Right ventricle myocardium inferior (tissue), 1 donor: ENCODE measurements at regions not wholly inside any gene's neighbourhood (a gene's known extent, or its start where the extent isn't known, plus 50 kb on each side); places are given as distances from the start of the nearest gene placed in this dataset.
A peak's percentile ranks its signal among the peaks of the same experiment; 100 is the strongest.
"Not testable (repeated sequence)": the region's sequence is repeated elsewhere in the genome, so short reads cannot be mapped to it uniquely, and the experiment has no call there.

Experiments
- ATAC-seq: fragments of 200-7000 bp; cut with Tn5 transposase; one replicate; pipeline ENCODE4 v1.9.1; 2020; ENCODE audit warnings: mild to moderate bottlenecking, moderate library complexity
- DNase-seq: peaks from one replicate; pipeline ENCODE4 v3.0.0; 2021; ENCODE audit errors: missing footprints
- intact Hi-C: fragments of 100-400 bp; cut with DNase I; formaldehyde crosslinking; loops from one replicate; pipeline ENCODE4 v1.11.0; 2022
- donor health status: DM: no; HTN: yes; CAD: no; lungs with severe emphysema.

DNA sequence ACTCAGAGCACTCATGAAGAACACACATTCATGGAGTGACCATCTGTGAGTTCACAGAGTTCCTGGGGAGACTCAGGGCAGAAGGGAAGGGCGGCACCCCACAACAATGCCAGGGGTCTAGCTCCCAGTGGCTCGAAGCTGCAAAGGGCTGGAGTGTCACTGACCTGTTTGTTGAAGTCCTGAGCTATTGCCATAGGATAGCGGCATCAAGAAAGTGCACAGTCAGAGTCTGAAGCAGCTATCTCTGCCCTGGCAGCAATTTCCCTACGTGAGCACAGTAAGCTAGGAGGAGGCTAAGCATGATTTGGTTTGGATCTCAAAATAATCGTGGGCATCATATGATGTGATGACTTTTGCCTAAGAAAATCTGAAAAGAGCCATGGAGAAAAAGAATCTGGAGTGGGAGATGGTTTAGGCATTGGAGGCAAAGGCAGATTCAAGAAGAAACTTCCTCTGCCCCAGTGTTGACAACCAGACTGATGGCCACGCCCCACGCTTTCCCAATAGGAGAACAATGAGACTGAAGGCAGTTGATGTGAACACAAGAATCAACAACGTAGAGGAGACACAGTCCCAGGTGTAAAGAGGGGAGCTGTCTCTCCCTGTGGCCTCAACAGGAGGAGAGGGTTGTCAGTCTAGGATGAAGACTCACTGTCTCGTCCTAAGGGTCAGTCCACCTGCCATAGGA is 100.0 kb upstream of the SLC25A33 start:
- DNase-seq (no peak), ATAC-seq (no peak)
- intact Hi-C loops: no loop called here

DNA sequence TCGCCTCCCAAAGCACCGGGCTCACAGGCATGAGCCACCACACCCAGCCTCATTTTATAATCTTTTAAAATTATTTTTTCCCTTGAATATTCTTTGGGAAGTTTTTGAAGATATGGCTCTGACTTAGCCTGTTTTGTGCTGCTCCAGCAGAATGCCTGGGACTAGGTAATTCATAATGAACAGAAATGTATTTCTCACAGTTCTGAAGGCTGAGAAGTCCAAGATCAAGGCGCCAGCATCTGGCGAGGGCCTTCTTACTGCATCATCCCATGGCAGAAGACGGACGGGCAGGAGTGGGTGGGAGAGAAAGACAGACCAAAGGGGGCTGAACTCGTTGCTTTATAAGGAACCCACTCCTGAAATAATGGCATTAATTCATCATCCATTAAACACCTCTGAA is 99.0 kb upstream of the SLC25A33 start:
- no peak for ATAC-seq
- intact Hi-C loops: loop anchor here (2.0 to 5.0 kb wide), 2 partner anchors 27 to 38 kb away; no protein-coding TSS in a partner anchor
- no peak for DNase-seq

DNA sequence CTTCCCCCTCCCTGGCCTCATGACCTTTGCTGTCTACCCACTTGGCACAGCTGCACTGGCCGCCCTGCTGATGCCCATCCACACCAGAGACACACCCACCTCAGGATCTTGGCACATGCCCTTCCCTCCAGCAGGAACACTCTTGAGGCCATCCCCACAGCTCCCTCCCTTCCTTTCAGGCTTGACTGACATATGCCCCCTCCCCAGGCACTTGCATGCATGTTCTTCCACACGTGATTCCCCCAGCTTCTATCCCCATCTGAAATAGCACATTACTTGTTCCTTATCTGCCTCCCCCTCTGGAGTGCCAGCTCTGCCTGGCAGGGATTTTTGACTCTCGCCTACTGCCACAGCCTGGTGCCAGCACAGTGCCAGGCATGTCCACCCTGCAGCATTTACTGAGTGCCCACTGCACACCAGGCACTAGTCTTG is 98.5 kb upstream of the SLC25A33 start:
- intact Hi-C loops: loop anchor here (2.0 to 5.0 kb wide), 2 partner anchors 28 to 38 kb away; no protein-coding TSS in a partner anchor
- no peak for DNase-seq

DNA sequence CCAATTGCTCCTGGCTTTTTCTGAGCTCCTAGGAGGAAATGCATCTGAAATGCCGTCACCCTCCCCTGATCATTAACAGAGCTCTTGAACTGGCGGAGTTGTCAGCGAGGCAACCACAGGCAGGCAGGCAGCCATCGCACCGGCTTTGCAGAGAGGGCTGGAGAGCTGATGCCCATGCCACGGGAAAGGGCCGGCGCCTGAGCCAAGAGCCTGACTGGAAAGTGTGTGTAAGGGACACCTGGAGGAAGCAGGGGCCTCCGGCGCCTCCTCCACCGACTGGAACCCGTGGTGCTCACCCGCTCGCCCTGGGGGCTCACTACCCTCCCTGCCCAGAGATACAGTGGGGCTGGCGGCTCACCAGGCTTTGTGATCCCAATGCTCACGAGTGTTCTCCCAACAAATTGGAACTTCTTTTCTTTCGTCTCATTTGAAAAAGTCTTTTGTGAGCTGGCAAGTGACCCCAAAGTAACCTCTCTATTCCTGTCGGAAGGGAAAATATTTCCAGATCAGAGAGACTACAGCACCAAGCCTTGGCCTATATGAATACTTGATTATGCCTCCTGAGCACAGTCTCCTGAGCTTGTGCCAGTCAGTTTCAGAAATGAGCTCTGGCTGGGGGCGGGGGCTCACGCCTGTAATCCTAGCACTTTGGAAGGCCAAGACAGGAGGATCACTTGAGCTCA is 97.7 kb upstream of the SLC25A33 start:
- ATAC-seq (peak; percentile 37), DNase-seq (peak; percentile 76)
- intact Hi-C loops: loop anchor here (2.0 to 5.0 kb wide), 2 partner anchors 29 to 39 kb away; no protein-coding TSS in a partner anchor

More for the DNA sequence above, 98.5 kb upstream of the SLC25A33 start:
- peak; percentile 78 for ATAC-seq

DNA sequence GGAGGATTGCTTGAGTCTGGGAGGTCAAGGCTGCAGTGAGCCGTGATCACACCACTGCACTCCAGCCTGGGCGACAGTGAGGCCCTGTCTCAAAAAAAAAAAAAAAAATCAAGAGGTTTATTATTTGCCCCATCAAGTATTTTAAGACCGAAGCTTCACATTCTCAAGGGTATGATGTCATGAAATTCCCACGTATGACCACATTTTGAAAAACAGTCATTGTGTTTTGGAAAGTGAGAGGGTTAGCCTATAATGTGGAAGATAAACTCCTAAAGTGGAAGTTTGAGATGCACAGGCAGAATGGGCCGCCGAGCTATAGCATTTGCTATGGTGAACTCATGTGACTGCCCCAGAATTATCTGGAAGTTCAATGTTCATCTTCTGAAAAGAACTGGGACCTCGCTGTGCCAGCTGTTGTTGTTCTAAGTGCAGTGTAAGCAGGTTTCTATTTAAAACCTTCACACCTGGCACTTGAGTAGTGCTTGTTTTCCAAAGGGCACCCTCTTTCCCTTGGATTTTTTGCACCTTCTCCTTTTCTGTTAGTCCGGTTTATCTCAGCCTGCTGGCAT is 96.9 kb upstream of the SLC25A33 start:
- intact Hi-C loops: loop anchor here (5.0 kb wide), 1 partner anchor 40 kb away; no protein-coding TSS in a partner anchor
- ATAC-seq (no peak), DNase-seq (no peak)

DNA sequence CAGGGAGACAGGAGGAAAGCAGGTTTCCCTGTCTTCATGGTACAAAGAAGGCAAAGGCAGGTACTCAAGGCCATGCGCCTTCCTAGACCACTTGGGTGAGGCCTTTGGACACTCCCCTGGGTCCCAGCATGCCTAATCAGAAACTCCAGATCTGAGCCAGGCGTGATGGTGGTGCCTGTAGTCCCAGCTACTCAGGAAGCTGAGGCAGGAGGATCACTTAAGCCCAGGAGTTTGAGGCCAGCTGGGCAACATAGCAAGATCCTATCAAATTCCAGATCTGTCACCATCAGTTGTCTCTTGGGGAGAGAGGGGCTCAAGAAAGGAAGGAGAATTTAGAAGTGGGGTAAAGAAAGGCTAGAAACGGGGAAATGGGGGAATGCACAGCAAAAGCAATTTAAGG is 96.3 kb upstream of the SLC25A33 start:
- intact Hi-C loops: loop anchor here (5.0 kb wide), 1 partner anchor 41 kb away; no protein-coding TSS in a partner anchor
- ATAC-seq (no peak), DNase-seq (no peak)

DNA sequence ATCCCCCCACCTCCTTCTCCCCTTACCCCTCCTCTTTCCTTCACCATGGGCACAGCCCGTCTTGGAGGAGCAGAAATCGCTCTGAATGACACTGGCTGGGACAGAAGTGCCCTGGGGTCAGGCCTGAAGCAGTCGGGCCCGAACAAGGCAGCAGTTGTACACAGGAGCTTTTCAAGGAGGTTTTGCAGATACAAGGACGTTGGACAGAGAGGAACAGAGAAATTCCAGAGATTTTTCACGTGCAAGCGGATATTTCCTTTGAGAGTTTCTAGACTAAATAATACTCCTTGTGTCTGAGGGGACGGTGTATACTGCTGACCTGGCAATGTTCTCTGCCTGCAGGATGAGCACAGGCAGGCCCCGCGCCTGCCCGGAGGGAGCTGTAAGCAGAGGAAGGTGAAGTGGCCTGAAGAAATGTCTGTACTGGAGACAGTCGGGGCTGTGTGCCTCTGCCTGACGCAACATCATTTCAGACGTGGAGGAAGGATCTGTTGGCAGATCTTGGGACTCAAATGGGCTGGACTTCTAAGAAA is 95.3 kb upstream of the SLC25A33 start:
- intact Hi-C loops: loop anchor here (5.0 kb wide), 1 partner anchor 42 kb away; no protein-coding TSS in a partner anchor
- no peak for DNase-seq
- ATAC-seq: no peak

DNA sequence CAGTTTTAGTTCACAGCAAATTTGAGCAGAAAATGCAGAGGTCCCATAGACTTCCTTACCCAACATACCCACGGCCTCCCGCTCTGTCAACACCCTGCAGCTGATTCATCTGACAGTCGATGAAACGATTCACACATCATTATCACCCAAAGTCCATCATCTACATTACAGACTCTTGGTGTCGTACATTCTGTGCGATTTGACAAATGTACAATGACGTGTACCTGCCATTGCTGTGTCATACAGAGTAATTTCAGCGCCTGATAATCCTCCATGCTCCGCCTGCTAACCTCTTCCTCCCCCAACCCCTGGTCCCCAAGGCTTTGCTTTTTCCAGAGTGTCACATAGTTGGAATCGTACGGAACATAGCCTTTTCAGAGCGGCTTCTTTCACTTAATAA is 94.7 kb upstream of the SLC25A33 start:
- no peak for DNase-seq
- no peak for ATAC-seq
- intact Hi-C loops: loop anchor here (5.0 kb wide), 1 partner anchor 42 kb away; no protein-coding TSS in a partner anchor

DNA sequence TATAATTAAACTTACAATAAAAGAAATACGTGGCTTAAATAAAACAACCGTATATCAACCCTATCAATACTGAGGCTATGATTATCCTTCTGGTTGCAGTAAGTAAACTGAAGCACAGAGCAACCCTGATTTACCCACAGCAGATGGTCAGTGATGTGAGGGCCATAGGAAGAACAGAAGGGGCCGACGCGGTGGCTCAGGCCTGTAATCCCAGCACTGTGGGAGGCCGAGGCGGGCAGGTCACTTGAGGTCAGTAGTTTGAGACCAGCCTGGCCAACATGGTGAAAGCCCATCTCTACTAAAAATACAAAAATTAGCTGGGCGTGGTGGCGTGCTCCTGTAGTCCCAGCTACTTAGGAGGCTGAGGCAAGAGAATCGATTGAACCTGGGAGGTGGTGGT is 94.2 kb upstream of the SLC25A33 start:
- intact Hi-C loops, ATAC-seq: not testable (repeated sequence)

DNA sequence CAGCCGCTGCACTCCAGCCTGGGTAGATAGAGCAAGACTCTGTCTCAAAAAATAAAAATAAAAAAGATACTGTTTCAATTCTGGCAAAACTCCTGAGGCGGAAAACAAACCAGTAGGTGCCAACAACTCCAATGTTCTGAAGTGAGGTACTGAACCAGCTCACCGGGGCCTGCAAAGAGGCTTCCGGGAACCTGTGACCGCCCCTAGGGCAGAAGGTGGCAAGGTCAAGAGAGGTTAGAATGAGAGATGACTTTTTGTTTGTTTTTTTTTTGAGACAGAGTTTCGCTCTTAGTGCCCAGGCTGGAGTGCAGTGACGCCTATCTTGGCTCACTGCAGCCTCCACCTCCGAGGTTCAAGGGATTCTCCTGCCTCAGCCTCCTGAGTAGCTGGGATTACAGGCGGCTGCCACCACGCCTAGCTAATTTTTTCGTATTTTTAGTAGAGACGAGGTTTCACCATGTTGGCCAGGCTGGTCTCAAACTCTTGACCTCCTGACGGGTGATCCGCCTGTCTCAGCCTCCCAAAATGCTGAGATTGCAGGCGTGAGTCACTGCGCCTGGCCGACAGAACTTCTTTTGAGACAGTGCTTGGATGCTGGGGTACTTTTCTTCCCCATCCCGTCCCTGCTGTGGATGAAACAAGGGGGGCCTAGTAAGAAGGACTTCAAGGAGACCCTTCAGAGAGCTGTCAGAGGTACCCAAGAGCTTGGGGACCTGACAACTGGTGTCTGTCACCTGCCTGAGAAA is 91.9 kb upstream of the SLC25A33 start:
- DNase-seq (no peak), ATAC-seq (no peak)
- intact Hi-C loops: no loop called here

More for the DNA sequence above, 94.2 kb upstream of the SLC25A33 start:
- not testable (repeated sequence) for DNase-seq

DNA sequence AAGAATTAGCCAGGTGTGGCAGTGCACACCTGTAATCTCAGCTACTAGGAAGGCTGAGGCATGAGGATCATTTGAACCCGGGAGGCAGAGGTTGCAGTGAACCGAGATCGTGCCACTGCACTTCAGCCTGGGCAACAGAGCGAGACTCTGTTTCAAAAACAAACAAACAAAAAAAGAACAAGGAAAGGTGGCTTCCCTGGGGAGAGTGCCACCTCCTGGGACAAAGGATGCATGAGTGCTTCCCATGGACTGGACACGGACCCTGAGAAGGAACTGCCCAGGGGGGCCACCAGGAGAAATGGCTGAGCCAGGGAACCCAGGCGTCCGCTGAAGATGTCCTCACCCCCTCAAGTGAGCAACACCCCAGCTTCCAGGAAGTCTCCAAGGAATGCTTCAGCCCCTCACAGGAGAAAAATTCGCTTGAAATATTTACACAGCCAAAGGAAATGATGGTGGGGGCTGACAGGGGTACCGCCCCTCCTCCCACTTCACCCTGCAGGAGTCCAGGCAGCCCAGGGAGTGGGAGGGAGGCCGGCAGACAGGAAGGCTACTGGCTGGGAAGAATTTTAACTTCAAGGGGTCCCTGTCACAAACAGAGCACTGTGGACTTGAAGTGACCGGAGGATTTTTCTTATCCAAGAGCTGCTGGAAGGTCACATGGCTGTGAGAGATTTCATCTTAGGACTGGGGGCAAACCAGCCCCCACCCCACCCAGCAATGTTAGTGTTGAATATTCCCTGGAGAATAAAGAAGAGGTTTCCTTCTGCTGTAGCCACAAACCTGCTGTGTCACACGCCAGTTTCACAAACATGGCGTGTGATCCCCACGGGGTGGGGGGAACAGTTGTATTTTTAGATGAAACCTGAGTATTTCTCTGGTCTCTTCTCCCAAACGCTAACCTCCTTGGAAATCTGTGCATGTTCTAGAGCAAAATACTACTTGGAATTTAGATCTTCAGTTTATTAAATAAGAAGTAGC is 90.8 kb upstream of the SLC25A33 start:
- DNase-seq (no peak), ATAC-seq (no peak)
- intact Hi-C loops: no loop called here

DNA sequence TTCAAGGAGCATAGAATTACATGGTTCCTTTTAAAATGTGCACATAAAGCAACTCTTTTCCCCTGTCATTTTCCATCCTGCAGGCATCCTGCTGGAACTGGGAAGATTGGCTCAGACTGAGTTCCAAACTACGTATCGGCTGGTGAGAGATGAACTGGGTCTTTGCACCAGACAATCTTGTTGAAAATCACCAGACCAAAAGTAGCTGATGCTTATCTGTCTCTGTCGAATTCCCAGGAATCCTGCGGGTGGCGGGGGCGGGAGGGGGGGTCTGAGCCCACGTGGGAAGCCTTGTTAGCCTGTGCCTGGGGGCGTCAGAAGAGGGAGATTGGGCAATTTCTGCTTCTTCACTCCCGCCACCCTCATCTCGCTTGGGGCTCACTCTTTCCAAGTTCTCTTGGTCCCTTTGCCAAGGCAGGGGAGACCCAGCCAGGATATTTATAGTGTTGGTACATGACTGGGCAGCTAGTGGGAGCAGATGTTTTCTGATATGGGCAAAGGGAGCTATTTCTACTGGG is 90.1 kb upstream of the SLC25A33 start:
- intact Hi-C loops: no loop called here
- DNase-seq (no peak), ATAC-seq (peak; percentile 84)

DNA sequence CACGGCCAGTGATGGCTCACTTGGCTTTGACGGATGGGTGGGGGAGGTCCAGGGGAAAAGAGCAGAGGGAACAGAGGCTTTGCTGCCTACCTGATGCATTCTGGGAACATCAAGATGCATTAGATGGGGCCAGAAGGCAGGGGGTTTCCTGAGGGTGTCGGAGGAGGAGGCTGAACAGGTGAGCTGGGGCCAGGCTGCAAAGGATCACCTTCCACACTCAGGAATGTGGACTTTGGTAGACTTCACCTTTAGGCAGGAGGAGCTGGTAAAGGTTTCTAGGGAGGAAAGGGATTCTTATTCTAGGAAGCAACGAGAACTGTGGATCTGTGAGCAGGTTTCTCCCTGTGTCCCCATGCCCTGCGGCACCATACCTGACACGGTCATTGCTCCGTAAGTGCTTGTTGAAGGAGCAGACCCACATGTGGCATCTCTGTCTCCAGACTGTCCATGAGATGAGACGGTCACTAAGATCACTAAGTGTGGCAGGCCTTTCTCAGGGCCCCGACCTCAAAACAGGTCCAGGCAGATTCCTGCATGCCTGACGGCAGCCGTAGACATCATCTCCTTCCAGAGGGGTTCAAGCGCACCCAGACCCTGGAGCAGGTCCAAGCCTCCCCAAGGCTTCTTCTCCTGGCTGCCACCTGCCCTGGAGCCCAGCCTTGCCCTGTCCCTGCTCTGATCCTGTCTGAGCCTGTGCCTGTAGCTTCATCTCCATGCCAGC is 89.1 kb upstream of the SLC25A33 start:
- DNase-seq: no peak
- intact Hi-C loops: no loop called here
- ATAC-seq: no peak

DNA sequence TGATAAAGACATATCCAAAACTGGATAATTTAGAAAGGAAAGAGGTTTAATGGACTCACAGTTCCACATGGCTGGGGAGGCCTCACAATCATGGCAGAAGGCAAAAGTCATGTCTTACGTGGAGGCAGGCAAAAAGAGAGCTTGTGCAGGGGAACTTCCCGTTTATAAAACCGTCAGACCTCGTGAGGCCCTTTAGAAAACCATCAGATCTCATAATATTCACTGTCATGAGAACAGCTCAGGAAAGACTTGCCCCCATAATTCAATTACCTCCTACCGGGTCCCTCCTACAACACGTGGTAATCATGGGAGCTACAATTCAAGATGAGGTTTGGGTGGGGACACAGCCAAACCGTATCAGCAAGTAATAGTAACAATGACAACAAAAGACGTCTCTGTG is 88.2 kb upstream of the SLC25A33 start:
- ATAC-seq: no peak
- intact Hi-C loops: no loop called here
- no peak for DNase-seq

DNA sequence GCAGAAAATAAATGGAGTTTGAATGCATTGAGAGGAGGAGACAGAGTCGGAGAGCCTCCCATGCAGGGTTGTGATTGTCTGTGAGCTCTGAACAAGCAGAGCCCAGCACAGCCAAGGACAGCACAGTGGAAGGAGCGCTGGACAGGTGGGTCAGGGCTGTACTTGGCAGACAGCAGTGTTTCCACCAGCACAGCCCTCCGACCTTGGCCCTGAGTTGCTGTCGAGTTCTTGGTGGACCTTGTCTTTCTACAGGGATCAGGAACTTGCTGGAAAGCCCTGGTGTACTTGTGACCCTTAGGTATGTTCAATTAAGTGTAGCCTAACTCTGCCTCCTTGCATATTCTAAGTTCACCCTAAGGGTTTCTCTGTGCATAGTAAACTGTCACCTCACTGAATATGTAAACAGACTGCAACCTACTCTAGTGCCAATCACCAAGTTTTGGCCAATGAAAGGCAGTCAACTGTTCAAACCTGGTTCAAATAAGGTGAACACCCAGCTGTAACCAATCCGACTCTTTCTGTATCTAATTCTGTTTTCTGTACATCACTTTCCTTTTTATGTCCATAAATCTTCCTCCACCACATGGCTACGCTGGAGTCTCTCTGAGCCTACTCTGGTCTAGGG is 86.6 kb upstream of the SLC25A33 start:
- intact Hi-C loops: no loop called here
- DNase-seq (no peak), ATAC-seq (no peak)

DNA sequence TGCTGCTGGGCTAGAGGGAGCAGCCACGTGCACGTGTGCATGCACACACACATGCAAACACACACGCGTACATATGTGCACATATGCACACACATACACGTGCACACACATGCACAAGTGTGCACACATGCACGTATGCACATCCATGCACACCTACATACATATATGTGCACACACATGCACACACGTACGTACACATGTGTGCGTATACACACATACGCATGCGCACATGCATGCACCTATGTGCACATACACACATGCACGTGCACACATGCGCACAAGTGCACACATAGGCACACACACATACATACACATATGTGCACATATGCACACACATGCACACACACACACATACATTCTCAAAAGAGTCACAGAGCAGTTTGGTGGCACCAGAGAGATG is 85.9 kb upstream of the SLC25A33 start:
- intact Hi-C loops: no loop called here
- ATAC-seq: no peak
- DNase-seq: no peak
